Superior temporal gyrus (tissue), 1 donor: ENCODE measurements at regions not wholly inside any gene's neighbourhood (a gene's known extent, or its start where the extent isn't known, plus 50 kb on each side); places are given as distances from the start of the nearest gene placed in this dataset.
"Not testable (repeated sequence)": the region's sequence is repeated elsewhere in the genome, so short reads cannot be mapped to it uniquely, and the experiment has no call there.

ENCODE experiments used
- DNase-seq: peaks from one replicate; pipeline ENCODE4 v3.0.0-alpha.2; 2016; ENCODE audit errors: extremely low spot score

DNA sequence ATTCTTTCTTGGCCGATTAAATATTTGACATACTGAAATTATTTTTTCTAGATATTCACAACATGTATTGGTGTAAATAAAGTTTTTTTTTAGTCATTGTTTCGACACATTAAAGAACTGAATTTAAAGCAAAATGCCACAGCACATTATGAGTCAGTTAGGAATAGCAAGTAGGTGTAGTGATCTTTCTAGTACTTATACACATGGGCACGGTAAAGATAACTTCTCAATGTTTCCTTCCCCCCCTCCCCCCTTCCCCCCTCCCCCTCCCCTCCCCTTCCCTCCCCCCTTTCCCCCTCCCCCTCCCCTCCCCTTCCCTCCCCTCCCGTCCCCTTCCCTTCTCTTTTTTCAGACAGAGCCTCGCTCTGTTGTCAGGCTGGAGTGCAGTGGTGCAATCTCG, 1269.9 kb downstream of the ADGRL3 start:
- no peak for DNase-seq

DNA sequence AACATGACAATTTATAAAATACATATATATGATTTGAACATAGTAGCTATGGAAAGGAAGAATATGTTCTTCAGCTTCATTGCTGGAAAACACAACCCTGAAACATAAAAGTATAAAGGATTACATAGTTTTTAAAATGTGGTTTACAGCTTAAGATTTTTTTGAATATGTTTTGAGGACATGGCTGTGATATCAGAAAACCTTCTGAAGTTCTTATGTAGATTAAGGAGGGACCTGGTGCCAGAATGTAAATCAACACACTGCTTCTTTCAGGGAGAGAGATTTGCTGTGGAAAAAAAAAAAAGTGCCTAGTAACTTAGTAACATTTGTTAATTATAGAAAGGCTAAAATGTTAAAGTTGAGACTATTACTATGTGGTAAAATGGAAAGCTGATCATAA, 1261.8 kb downstream of the ADGRL3 start:
- no peak for DNase-seq

GRCh38 chr4:62460329-62460728, 1260.2 kb downstream of the ADGRL3 start:
- DNase-seq = no peak

DNA sequence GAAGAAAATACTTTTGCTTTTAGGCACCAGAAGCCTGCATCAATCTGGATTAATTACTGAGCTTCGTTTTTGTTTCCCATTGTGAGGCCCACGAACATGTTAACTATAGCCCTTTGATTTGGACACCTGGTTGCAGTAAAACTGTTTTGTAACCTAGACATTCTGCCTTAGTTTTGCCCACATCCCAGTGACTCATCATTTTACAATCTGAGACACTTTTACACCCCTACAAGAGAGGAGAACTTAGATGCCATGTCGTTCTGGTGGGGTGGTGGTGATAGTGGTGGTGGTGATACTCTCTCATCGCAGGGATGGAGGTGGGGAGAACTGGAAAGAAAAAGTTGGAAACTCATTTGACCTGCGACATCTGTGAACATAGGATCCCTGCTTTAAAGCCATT, 1257.2 kb downstream of the ADGRL3 start:
- no peak for DNase-seq

GRCh38 chr4:62455871-62456270, 1255.7 kb downstream of the ADGRL3 start:
- no peak for DNase-seq

- DNase-seq = no peak
Observed at GRCh38 chr4:62454535-62454934, 1254.4 kb downstream of the ADGRL3 start.

- DNase-seq = no peak
Observed at GRCh38 chr4:62450740-62451139, 1250.6 kb downstream of the ADGRL3 start.

DNA sequence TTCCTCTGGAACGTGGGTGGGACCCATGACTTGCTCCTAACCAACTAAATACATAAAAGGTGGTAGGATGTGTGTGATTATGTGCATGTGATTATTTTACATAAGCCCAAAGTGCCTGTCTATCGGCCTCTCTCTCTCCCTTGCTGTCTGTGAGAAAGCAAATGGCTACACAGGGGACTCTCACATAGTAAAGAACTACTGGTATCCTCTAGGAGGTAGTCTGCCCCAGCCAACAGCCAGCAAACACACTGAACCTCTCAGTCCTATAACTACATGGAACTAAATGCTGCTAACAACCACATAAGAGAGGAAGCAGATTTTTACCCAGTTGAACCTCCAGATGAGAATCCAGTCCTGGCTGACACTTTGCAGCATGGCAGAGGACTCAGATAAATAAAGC, 1249.4 kb downstream of the ADGRL3 start:
- no peak for DNase-seq

DNA sequence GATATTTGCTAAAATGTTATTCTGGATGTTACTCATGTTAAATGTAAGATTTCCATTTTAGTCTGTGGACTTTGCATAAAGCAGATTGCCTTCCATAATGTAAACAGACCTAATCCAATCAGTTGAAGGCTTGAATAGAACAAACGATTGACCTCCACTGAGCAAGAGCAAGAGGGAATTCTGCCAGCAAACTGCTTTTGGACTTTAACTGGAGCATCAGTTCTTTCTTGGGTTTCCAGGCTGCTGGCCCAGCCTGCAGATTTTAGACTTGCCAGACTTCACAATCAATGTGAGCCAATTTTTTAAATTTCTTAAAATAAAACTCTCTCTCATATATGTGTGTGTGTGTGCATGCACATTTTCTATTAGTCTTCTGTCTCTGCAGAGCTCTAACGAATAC, 1248.8 kb downstream of the ADGRL3 start:
- no peak for DNase-seq

DNA sequence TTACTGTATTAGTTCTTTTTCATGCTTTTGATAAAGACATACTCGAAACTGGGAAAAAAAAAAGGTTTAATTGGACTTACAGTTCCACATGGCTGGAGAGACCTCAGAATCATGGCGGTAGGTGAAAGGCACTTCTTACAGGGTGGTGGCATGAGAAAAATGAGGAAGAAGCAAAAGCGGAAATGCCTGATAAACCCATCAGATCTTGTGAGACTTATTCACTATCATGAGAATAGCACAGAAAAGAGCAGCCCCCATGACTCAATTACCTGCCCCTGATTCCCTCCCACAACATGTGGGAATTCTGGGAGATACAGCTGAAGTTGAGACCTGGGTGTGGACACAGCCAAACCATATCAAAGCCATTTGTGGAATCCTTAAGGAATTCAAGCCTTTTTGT, 1238.9 kb downstream of the ADGRL3 start:
- no peak for DNase-seq

DNA sequence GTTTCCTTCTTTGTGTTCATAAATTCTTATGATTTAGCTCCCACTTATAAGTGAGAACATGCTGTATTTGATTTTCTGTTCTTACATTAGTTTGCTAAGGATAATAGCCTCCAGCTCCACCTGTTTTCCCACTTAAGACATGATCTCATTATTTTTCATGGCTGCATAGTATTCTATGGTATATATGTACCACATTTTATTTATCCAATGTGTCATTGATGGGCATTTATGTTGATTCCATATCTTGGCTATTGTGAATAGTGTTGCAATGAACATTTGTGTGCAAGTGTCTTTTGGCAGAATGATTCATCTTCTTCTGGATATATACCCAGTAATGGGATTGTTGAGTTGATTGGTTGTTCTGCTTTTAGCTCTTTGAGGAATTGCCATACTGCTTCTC, 1234.8 kb downstream of the ADGRL3 start:
- DNase-seq = no peak

- DNase-seq = not testable (repeated sequence)
Observed at GRCh38 chr4:62431513-62432231, 1231.5 kb downstream of the ADGRL3 start.

DNA sequence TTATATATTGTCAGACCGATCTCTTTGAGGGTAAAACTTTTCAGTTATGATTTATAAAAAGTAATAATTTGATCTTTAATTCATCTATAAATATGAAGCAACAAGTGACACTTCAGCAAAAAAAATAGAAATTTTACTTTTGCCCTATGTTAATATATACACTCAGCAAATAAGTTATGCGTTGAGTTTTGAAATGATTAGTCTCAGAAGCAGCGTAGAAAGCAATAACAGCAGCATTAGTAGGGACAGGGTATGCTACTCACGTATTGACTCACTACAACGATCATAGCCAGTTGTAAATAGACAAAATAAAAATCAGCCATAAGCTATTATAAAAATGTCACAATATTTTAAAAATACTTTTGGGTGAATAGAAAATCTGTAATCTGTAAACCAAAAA, 1229.2 kb downstream of the ADGRL3 start:
- DNase-seq = no peak

DNA sequence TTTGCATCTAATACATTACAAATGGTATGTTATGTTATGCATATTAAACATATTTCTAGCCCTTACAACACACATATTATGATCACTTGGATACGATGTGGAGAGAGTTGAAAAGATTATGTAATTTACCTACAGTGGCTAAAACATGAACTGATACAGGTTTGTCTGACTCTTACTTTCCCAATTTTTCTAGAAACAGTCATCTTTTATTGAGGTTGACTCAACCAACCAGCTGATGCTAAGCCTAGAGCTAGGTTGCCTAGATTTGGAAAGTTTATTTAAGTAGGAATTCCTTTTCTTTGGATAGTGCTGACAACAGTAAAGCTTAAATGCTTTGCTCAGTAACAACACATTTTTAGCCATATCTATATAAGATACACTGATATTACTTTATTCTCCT, 1215.1 kb downstream of the ADGRL3 start:
- DNase-seq = no peak

DNA sequence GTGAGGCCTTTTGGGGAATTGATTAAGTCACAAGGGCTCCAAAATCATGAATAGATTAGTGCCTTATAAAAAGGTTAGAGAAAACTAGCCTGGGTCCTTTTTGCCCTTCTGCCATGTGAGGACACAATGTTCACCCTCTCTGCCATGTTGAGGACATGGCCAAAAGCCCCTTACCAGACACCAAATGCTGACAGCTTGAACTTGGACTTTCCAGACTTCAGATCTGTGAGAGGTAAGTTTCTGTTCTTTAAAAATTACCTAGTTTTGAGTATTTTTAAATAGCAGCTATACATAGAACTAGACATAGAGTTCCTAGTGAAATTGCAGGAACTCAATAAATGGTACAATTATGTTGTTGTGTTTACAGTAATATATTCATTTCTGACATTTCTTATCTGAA, 1214.4 kb downstream of the ADGRL3 start:
- DNase-seq = no peak

- DNase-seq = no peak
Observed at GRCh38 chr4:62410371-62411003, 1210.4 kb downstream of the ADGRL3 start.

DNA sequence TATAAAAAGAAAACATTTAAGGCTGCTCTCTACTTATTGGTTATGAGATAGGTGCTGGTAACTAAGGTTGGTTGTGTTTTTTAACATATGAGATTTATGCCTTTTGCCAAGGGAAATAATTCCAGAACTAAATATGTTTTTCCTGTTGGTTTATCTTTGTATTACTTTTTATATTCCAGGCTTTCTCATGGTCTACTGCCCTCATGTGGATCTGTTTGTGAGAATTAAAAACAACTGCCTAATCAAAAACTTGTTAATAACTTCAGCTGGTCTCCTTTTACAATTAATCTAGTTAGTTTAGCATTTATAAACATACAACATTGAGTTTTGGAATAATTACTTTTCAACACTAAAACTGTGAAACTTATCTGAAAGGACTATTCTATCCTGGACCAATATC, 1208.3 kb downstream of the ADGRL3 start:
- DNase-seq = no peak

GRCh38 chr4:62407534-62407933, 1207.4 kb downstream of the ADGRL3 start:
- no peak for DNase-seq

DNA sequence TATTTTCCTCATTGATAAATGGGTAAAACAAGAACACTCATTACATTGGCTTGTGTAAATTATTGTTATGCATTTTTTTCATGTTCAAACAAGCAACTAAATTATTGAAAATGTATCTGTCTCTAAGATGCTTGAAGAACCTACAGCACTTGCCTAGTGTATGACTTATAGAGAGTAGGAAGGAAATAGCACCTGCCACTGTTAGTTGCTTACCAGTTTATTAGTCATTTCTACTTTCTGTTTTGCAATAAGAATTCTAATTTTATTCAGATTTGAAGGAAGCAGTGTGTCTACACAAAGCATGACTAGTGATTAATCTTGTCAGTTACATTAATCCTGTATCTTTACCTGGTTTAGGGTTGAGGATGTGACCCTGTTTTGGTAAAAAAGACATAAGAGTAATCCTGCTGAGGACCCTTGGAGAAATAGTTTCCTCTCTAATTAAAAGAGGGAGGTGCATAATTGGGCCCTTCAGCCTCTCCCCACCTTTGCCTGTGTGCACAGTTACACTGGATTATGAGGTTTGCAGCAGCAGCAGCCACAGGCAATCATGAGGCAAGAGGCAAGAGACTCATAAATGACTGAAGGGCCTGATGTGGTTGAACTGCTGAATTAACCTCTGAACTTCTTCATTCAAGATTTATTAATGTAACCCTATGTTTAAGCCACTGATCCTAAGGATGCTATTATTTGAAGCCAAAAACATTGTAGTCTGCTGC, 1202.1 kb downstream of the ADGRL3 start:
- DNase-seq = no peak

DNA sequence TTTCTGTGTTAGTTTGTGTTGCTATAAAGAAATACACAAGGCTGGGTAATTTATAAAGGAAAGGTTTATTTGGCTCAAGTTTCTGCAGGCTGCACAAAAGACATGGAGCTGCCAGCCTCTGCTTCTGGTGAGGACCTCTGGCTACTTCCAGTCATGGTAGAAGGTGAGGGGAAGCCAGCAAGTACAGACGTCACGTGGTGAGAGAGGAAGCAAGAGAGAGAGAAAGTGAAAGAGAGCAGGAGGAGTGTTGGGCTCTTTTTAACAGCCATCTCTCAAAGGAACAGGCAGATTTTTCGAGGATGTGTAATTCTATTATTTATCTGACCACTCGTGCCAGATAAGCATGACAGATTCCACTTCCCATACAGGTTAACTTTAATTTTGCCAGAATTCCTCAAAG, 1199.1 kb downstream of the ADGRL3 start:
- no peak for DNase-seq

GRCh38 chr4:62398318-62398717, 1198.2 kb downstream of the ADGRL3 start:
- DNase-seq = no peak

DNA sequence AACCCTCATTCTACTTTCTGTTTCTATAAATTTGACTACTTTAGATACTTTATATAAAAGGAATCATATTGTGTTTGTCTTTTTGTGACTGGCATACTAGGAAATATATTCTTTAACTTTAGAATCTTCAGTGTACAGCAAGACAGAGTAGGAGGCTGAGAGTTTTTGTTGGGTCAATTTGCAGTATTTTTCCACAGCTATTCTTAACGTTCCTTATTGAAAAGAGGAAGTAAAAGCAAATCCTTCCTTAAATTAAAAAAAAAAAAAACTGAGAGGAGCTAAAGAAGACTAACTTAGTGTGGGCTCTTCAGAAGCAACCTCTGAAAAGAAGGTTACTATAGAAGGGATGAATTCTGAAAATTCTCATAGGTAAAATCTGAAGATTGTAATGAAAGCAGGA, 1194.6 kb downstream of the ADGRL3 start:
- peak; percentile 28 for DNase-seq

GRCh38 chr4:62387808-62388207, 1187.7 kb downstream of the ADGRL3 start:
- no peak for DNase-seq
